Embryonic facial prominence (tissue), 1 donor: ENCODE measurements at regions not wholly inside any gene's neighbourhood (a gene's known extent, or its start where the extent isn't known, plus 50 kb on each side); places are given as distances from the start of the nearest gene placed in this dataset.
"Not testable (repeated sequence)": the region's sequence is repeated elsewhere in the genome, so short reads cannot be mapped to it uniquely, and the experiment has no call there.

Experiments
- DNase-seq: peaks from one replicate; pipeline ENCODE4 v3.0.0-alpha.2; 2016; ENCODE audit errors: extremely low spot score

- DNase-seq: no peak
These were observed 157.4 kb upstream of the TNFAIP3 start for GRCh38 chr6:137709424-137710236.

- no peak for DNase-seq
These were observed 155.1 kb upstream of the TNFAIP3 start for GRCh38 chr6:137711972-137712371.

- DNase-seq: no peak
These were observed 154.5 kb upstream of the TNFAIP3 start for GRCh38 chr6:137712587-137712986.

- no peak for DNase-seq
These were observed 151.4 kb upstream of the TNFAIP3 start for GRCh38 chr6:137715589-137716045.

- DNase-seq: no peak
These were observed 149.7 kb upstream of the TNFAIP3 start for GRCh38 chr6:137717074-137718073.

- DNase-seq: not testable (repeated sequence)
These were observed 148.2 kb upstream of the TNFAIP3 start for GRCh38 chr6:137718903-137719302.

- DNase-seq: no peak
These were observed 144.2 kb upstream of the TNFAIP3 start for GRCh38 chr6:137722749-137723272.

- no peak for DNase-seq
These were observed 143.6 kb upstream of the TNFAIP3 start for GRCh38 chr6:137723273-137724017.

- no peak for DNase-seq
These were observed 143.0 kb upstream of the TNFAIP3 start for GRCh38 chr6:137724018-137724403.

GRCh38 chr6:137724495-137725211 is 142.4 kb upstream of the TNFAIP3 start:
- no peak for DNase-seq

GRCh38 chr6:137725949-137726348 is 141.1 kb upstream of the TNFAIP3 start:
- no peak for DNase-seq

GRCh38 chr6:137726582-137726981 is 140.5 kb upstream of the TNFAIP3 start:
- DNase-seq: no peak

- no peak for DNase-seq
These were observed 139.8 kb upstream of the TNFAIP3 start for GRCh38 chr6:137727216-137727765.

- DNase-seq: peak; percentile 11
These were observed 138.4 kb upstream of the TNFAIP3 start for GRCh38 chr6:137728386-137729349.

GRCh38 chr6:137729866-137730629 is 137.0 kb upstream of the TNFAIP3 start:
- DNase-seq: no peak

- no peak for DNase-seq
These were observed 135.5 kb upstream of the TNFAIP3 start for GRCh38 chr6:137731600-137731959.

GRCh38 chr6:137731960-137732616 is 135.0 kb upstream of the TNFAIP3 start:
- no peak for DNase-seq

- DNase-seq: no peak
These were observed 133.7 kb upstream of the TNFAIP3 start for GRCh38 chr6:137733372-137733771.
